GM12865 (cell line): ENCODE measurements at regions not wholly inside any gene's neighbourhood (a gene's known extent, or its start where the extent isn't known, plus 50 kb on each side); places are given as distances from the start of the nearest gene placed in this dataset.
"Not testable (repeated sequence)": the region's sequence is repeated elsewhere in the genome, so short reads cannot be mapped to it uniquely, and the experiment has no call there.

Experiments
- DNase-seq: peaks from one replicate; pipeline ENCODE4 v3.0.0; 2010; ENCODE audit warnings: low read depth
- H3K4me3 ChIP-seq: 2 replicates; pipeline ENCODE4 v1.5.1; 2011; ENCODE audit warnings: mild to moderate bottlenecking, low read depth, low read length, control low read depth
- TF ChIP-seq, protein P1 (sequence below): IDR thresholded peaks from 2 replicates; pipeline ENCODE4 v1.5.1; 2011; ENCODE audit warnings: low read length, control low read depth, low read depth, inconsistent platforms; ENCODE audit not compliant: insufficient read depth; ENCODE audit errors: missing control alignments

DNA sequence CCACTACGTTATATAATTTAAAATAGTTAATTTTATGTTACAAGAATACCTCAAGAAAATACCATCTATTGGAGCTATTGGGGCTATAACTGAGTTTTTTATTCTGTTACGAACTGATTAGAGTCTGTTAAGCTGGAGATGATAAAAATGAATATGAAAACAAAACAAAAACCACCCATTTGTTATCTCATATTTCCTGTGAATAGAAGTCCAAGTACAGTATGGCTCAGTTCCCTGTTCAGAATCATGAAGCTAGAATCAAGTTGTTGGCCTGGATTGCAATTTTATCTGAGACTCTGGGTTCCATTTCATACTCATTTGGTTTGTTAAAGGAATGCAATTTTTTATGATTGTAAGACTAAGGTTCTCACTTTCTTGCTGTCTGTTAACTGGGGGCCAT lies 319.1 kb upstream of the PCDH18 start:
- no peak for DNase-seq
- no peak overlapping the region for H3K4me3 ChIP-seq
- TF ChIP-seq, protein P1, sequence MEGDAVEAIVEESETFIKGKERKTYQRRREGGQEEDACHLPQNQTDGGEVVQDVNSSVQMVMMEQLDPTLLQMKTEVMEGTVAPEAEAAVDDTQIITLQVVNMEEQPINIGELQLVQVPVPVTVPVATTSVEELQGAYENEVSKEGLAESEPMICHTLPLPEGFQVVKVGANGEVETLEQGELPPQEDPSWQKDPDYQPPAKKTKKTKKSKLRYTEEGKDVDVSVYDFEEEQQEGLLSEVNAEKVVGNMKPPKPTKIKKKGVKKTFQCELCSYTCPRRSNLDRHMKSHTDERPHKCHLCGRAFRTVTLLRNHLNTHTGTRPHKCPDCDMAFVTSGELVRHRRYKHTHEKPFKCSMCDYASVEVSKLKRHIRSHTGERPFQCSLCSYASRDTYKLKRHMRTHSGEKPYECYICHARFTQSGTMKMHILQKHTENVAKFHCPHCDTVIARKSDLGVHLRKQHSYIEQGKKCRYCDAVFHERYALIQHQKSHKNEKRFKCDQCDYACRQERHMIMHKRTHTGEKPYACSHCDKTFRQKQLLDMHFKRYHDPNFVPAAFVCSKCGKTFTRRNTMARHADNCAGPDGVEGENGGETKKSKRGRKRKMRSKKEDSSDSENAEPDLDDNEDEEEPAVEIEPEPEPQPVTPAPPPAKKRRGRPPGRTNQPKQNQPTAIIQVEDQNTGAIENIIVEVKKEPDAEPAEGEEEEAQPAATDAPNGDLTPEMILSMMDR = no peak

DNA sequence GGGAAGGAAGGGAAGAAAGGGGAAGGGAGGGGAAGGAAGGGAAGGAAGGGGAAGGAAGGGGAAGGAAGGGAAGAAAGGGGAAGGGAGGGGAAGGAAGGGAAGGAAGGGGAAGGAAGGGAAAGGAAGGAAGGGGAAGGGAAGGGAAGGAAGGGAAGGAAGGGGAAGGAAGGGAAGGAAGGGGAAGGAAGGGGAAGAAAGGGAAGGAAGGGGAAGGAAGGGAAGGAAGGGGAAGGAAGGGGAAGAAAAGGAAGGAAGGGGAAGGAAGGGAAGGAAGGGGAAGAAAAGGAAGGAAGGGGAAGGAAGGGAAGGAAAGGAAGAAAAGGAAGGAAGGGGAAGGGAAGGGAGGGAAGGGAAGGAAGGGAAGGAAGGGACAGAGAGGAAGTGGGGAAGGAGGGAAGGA lies 295.7 kb upstream of the PCDH18 start:
- not testable (repeated sequence) for H3K4me3 ChIP-seq, DNase-seq

DNA sequence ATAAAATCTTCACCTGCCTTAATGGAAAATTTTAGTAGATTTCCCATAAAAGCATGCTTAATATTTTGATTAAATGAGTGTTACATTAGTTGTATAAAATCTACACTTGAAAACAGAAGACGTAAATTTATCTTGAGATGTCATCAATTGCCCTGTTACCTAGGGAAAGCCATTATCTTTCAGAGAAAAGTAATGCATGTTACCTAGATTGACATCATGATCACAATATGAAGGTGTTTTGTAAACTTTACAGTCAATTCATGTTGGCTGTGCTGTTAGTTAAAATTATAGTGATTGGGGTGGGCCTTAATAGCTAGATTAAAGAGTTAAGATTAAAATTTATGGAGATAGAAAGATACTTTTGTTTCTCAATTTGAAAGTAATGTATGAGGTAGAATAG lies 293.2 kb upstream of the PCDH18 start:
- TF ChIP-seq, protein P1 = no peak
- DNase-seq = no peak
- no peak overlapping the region for H3K4me3 ChIP-seq

DNA sequence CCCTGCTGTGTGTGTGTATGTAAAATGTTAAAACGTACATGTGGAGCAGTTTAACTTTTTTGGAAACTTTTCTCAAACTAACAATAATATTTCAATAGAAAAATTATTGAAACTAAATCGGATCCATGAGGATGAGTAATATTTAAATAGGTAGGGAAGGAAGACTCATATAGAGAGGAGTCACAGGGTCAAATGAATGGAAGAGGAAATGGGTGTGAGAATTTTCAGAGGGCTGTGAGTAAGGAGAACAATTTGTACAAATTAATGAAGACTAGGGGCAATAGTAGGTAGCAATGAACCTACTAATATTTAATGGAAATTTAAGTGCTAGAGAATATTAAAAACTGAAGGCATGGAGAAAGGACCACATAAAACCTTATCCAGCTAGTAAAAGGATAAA lies 290.7 kb upstream of the PCDH18 start:
- DNase-seq = no peak
- no peak overlapping the region for H3K4me3 ChIP-seq
- TF ChIP-seq, protein P1 = no peak

DNA sequence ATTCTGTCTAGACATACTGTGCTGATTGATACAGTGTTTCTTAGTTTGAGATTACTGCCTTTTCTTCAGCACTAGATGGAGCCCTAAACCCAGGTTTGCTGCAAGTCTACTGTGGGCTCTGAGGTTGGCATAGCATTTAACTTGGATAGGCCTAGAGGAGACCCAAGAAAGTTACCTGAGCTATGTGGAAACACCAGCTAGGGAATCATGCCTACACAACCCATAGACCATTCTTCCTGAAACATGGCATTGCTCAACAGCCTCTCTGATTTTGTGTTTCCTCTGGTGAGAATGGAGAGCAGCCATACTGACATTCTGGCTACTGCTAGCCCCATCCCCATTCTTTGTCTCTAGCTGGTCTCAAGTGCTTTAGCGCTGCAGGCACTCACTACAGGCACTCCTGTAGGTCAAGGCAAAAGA lies 287.7 kb upstream of the PCDH18 start:
- no peak overlapping the region for H3K4me3 ChIP-seq
- peak; percentile 61 for DNase-seq
- TF ChIP-seq, protein P1 = peak; percentile 55

DNA sequence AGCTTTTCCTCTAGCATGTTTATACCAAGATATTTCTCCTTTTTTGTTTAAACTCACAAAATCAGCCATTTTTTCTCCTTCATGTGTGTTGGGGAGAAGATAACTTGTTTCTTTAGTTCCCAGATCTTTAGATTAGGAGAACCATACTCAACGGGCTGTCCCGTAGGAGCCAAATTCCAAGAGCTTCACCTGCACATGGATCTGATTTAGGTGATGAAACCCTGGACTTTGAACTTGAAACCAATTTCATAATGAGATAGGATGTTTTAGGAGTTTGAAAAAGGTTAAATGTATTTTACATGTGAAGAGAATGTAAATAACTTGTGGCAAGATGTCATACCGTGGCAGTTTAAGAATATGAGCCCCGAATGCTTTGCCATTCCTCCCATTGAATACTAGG lies 280.0 kb upstream of the PCDH18 start:
- no peak for DNase-seq
- no peak overlapping the region for H3K4me3 ChIP-seq

DNA sequence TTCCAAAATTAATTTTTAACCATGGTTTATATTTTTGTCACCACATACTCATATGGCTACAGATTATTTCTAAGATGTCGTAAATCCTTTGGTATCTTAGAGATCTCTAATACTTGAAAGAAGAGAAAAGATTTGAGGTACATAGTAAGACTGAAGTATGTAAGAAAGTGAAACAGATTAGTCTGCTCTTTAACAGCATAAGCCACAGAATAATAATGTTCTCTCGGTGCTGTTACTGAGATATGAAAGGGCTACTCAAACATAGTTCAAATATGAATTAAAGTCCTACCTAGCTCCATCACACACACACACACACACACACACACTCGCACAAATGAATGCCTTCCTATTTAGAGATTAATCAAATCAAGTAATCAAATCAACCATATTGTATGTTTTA lies 274.1 kb upstream of the PCDH18 start:
- no peak overlapping the region for H3K4me3 ChIP-seq
- TF ChIP-seq, protein P1 = no peak
- no peak for DNase-seq

More for the DNA sequence above, 280.0 kb upstream of the PCDH18 start:
- TF ChIP-seq, protein P1 = no peak
